ENCODE measurements at regions not wholly inside any gene's neighbourhood (a gene's known extent, or its start where the extent isn't known, plus 50 kb on each side); places are given as distances from the start of the nearest gene placed in this dataset.
A peak's percentile ranks its signal among the peaks of the same experiment; 100 is the strongest.

DNA sequence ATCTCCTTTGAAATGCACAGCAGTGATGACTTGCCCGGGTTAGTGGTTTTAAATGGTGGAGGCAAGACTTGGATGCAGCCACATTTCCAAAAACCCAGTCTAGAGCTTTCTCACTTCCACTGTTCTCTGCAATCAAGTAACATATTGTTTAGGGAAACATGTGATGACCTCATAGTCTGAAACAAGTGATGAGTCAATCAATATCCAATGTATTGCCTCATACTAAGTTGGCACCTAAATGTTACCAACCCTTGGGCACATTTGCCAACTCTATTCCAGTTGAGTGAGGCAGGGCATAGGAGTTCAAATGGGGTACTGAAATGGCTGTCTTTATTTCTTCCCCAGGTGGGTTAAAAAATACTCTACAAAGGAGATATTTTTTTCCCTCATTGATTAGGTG, 1105.4 kb downstream of the VRK1 start:
- TF ChIP-seq, protein P1, sequence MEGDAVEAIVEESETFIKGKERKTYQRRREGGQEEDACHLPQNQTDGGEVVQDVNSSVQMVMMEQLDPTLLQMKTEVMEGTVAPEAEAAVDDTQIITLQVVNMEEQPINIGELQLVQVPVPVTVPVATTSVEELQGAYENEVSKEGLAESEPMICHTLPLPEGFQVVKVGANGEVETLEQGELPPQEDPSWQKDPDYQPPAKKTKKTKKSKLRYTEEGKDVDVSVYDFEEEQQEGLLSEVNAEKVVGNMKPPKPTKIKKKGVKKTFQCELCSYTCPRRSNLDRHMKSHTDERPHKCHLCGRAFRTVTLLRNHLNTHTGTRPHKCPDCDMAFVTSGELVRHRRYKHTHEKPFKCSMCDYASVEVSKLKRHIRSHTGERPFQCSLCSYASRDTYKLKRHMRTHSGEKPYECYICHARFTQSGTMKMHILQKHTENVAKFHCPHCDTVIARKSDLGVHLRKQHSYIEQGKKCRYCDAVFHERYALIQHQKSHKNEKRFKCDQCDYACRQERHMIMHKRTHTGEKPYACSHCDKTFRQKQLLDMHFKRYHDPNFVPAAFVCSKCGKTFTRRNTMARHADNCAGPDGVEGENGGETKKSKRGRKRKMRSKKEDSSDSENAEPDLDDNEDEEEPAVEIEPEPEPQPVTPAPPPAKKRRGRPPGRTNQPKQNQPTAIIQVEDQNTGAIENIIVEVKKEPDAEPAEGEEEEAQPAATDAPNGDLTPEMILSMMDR (IDR thresholded peaks at IDR 0.05; ENCODE audit: extremely low read depth in 1 of 2, insufficient read depth in 1 of 2, low read depth in 1 of 2, low read length in 2 of 2), result no peak
- TF ChIP-seq, protein P2, sequence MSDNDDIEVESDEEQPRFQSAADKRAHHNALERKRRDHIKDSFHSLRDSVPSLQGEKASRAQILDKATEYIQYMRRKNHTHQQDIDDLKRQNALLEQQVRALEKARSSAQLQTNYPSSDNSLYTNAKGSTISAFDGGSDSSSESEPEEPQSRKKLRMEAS (IDR thresholded peaks at IDR 0.05; ENCODE audit: insufficient read depth, insufficient read length), result no peak
- no peak for TF ChIP-seq FOS (IDR thresholded peaks at IDR 0.05; ENCODE audit: borderline replicate concordance, insufficient read depth, low read length)
- peak; percentile 38 for TF ChIP-seq JUN (IDR thresholded peaks at IDR 0.05; ENCODE audit: borderline replicate concordance, insufficient read depth, insufficient read length, low read depth)
- no peak for TF ChIP-seq POLR2A (IDR thresholded peaks at IDR 0.05; ENCODE audit: low read depth, low read length)
